ENCODE measurements at regions not wholly inside any gene's neighbourhood (a gene's known extent, or its start where the extent isn't known, plus 50 kb on each side); places are given as distances from the start of the nearest gene placed in this dataset.
"Not testable (repeated sequence)": the region's sequence is repeated elsewhere in the genome, so short reads cannot be mapped to it uniquely, and the experiment has no call there.

- no peak for DNase-seq
Observed at GRCh38 chr6:14874975-14875480, 370.8 kb upstream of the JARID2 start.

GRCh38 chr6:14875481-14876063 is 370.3 kb upstream of the JARID2 start:
- peak; percentile 57 for DNase-seq

- DNase-seq, result peak; percentile 44
Observed at GRCh38 chr6:14876778-14877613, 368.9 kb upstream of the JARID2 start.

GRCh38 chr6:14877758-14878157 is 368.1 kb upstream of the JARID2 start:
- no peak for DNase-seq

GRCh38 chr6:14880052-14880451 is 365.8 kb upstream of the JARID2 start:
- DNase-seq, result no peak

- DNase-seq, result no peak
Observed at GRCh38 chr6:14880677-14881076, 365.2 kb upstream of the JARID2 start.

GRCh38 chr6:14881398-14881797 is 364.5 kb upstream of the JARID2 start:
- no peak for DNase-seq

- DNase-seq, result no peak
Observed at GRCh38 chr6:14882394-14883026, 363.4 kb upstream of the JARID2 start.

GRCh38 chr6:14883921-14884320 is 361.9 kb upstream of the JARID2 start:
- no peak for DNase-seq

- DNase-seq, result no peak
Observed at GRCh38 chr6:14885498-14885897, 360.4 kb upstream of the JARID2 start.

- DNase-seq, result no peak
Observed at GRCh38 chr6:14887181-14887580, 358.7 kb upstream of the JARID2 start.

- DNase-seq, result no peak
Observed at GRCh38 chr6:14887986-14888574, 357.8 kb upstream of the JARID2 start.

GRCh38 chr6:14888575-14889000 is 357.3 kb upstream of the JARID2 start:
- no peak for DNase-seq

- no peak for DNase-seq
Observed at GRCh38 chr6:14889188-14889587, 356.7 kb upstream of the JARID2 start.

- DNase-seq, result no peak
Observed at GRCh38 chr6:14889611-14890593, 356.0 kb upstream of the JARID2 start.

- not testable (repeated sequence) for DNase-seq
Observed at GRCh38 chr6:14891820-14892375, 354.0 kb upstream of the JARID2 start.

GRCh38 chr6:14894105-14894504 is 351.8 kb upstream of the JARID2 start:
- DNase-seq, result no peak

GRCh38 chr6:14896475-14896874 is 349.4 kb upstream of the JARID2 start:
- no peak for DNase-seq

- no peak for DNase-seq
Observed at GRCh38 chr6:14897831-14898230, 348.0 kb upstream of the JARID2 start.

- not testable (repeated sequence) for DNase-seq
Observed at GRCh38 chr6:14899441-14899840, 346.4 kb upstream of the JARID2 start.

GRCh38 chr6:14900919-14901318 is 344.9 kb upstream of the JARID2 start:
- DNase-seq, result no peak

Measured in stimulated activated CD4-positive, alpha-beta T cell treated with anti-CD3 and anti-CD28 coated beads, Interleukin-1b, Interleukin-23, amount 100 ng/mL, for 48 hours (primary cell).